Muscle of arm (tissue), 1 donor: ENCODE measurements at regions not wholly inside any gene's neighbourhood (a gene's known extent, or its start where the extent isn't known, plus 50 kb on each side); places are given as distances from the start of the nearest gene placed in this dataset.

ENCODE experiments used
- DNase-seq: peaks from one replicate; pipeline ENCODE4 v3.0.0-alpha.2; 2013

GRCh38 chrX:26032111-26032912 lies 105.8 kb upstream of the MAGEB18 start:
- DNase-seq: peak; percentile 5

GRCh38 chrX:26037367-26037766 lies 100.8 kb upstream of the MAGEB18 start:
- no peak for DNase-seq

DNA sequence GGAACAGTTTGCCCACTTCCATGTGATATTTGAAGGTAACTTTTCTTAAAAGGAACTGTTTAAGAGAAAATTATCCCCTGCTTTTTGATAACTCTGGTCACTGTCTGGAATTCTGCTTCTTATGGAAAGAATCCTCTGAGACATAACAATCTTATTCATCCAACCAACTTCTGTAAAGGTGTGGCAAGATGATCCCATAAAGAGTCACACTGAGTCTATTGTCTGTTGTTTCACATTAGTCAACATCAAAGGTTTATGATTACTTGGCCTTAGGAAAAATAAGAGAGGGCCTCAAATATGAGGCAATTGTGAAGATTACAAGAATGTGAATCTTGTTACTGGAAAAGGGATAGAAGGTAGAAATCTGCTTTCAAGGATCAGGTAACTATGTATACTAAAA lies 88.0 kb upstream of the MAGEB18 start:
- DNase-seq: no peak

GRCh38 chrX:26070882-26071281 lies 67.3 kb upstream of the MAGEB18 start:
- no peak for DNase-seq

- no peak for DNase-seq
Observed at GRCh38 chrX:26071618-26072017, 66.5 kb upstream of the MAGEB18 start.

GRCh38 chrX:26083093-26083492 lies 55.0 kb upstream of the MAGEB18 start:
- DNase-seq: no peak
